ENCODE measurements at regions not wholly inside any gene's neighbourhood (a gene's known extent, or its start where the extent isn't known, plus 50 kb on each side); places are given as distances from the start of the nearest gene placed in this dataset.

- H3K27ac ChIP-seq, result no peak overlapping the region
- intact Hi-C loops (cut with DNase I), result no loop called here
- TF ChIP-seq CTCF (IDR thresholded peaks at IDR 0.05), result no peak
Observed at GRCh38 chr18:76055025-76055424, 440.0 kb downstream of the ZNF516 start.

GRCh38 chr18:76054156-76054555 lies 440.9 kb downstream of the ZNF516 start:
- no peak for DNase-seq (ENCODE audit: low spot score in 2 of 2)
- H3K9me3 ChIP-seq, result no peaks in the 10 kb centered on the region
- no peaks in the 10 kb centered on the region for H3K4me1 ChIP-seq
- H3K27ac ChIP-seq, result no peak overlapping the region
- intact Hi-C loops (cut with DNase I), result no loop called here
- H3K4me3 ChIP-seq, result no peak overlapping the region
- TF ChIP-seq CTCF (IDR thresholded peaks at IDR 0.05), result no peak
- H3K27me3 ChIP-seq, result no peaks in the 10 kb centered on the region
- no peaks in the 10 kb centered on the region for H3K36me3 ChIP-seq

More at GRCh38 chr18:76055025-76055424, 440.0 kb downstream of the ZNF516 start:
- Histone ChIP-seq H3K36me3 (no peaks in the 10 kb centered on the region), H3K4me3 (no peak overlapping the region), H3K4me1 (no peaks in the 10 kb centered on the region), H3K27me3 (no peaks in the 10 kb centered on the region), H3K9me3 (no peaks in the 10 kb centered on the region)
- no peak for DNase-seq (ENCODE audit: low spot score in 2 of 2)

DNA sequence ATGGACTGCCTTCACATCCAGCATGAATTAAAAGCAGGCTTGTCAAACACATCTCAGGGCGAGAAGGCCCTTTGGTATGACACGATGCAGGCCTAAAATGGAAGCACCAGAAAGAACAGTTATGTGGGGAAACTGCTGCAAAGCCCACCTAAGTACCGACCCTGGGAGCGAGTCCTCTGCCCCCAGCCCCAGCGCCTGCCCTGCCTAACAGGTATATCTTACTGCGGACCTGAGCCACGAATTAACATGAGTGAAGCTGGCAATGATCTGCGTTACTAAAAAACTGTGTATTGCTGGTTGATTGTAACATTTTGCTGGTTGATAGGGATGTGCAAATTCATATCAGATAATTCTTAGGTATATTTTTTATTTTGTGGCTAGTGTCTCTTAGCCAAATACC lies 441.5 kb downstream of the ZNF516 start:
- H3K27me3 ChIP-seq, result no peaks in the 10 kb centered on the region
- no peaks in the 10 kb centered on the region for H3K36me3 ChIP-seq
- H3K9me3 ChIP-seq, result no peaks in the 10 kb centered on the region
- H3K4me3 ChIP-seq, result no peak overlapping the region
- DNase-seq (ENCODE audit: low spot score in 2 of 2), result no peak
- H3K4me1 ChIP-seq, result no peaks in the 10 kb centered on the region
- TF ChIP-seq CTCF (IDR thresholded peaks at IDR 0.05), result no peak
- H3K27ac ChIP-seq, result no peak overlapping the region
- intact Hi-C loops (cut with DNase I), result no loop called here

GRCh38 chr18:76052227-76052595 lies 442.8 kb downstream of the ZNF516 start:
- DNase-seq (ENCODE audit: low spot score in 2 of 2), result no peak
- no peaks in the 10 kb centered on the region for H3K27me3 ChIP-seq
- intact Hi-C loops (cut with DNase I), result no loop called here
- TF ChIP-seq CTCF (IDR thresholded peaks at IDR 0.05), result no peak
- H3K9me3 ChIP-seq, result no peaks in the 10 kb centered on the region
- H3K4me3 ChIP-seq, result no peak overlapping the region
- no peaks in the 10 kb centered on the region for H3K36me3 ChIP-seq
- no peak overlapping the region for H3K27ac ChIP-seq
- H3K4me1 ChIP-seq, result no peaks in the 10 kb centered on the region

DNA sequence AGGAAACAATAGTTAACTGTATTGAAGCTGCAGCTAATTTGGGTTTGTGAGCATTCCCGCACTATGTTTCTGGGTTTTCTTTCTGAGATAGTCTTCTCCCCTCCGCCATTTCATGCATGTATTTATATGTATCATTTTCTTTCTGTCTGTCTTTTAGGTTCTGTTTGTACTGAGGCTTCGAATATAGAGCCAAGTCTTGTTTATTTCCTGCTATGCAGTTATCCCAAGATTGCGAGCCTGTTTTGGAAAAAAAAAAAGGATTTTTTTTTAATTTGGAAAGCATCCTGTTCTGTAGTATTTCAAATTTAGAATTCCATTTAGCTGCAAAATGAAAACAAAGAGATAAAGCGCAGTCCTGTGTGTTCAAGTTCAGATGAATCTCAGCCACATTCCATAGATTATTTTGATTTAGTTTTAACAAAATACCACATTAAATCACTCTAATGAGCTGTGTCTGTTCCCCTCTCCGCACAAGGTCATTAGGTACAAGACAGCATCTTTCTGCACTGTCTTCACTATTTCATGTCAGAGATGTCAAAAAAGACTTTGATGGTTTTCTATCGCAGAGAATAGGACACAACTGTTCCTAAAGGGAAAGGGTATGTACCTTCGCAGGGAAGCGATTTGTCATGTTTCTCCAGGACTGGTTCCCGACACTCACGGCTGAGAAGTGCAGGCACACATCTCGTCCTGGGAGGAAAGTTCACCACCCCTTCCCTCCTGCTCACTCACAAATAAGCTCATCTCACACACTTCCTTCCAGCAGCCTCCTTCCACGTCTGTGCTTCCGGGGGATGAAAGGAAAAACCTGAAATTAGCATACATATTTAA lies 443.4 kb downstream of the ZNF516 start:
- no peaks in the 10 kb centered on the region for H3K4me1 ChIP-seq
- no peak for TF ChIP-seq CTCF (IDR thresholded peaks at IDR 0.05)
- H3K36me3 ChIP-seq, result no peaks in the 10 kb centered on the region
- H3K4me3 ChIP-seq, result no peak overlapping the region
- intact Hi-C loops (cut with DNase I), result no loop called here
- no peak overlapping the region for H3K27ac ChIP-seq
- no peaks in the 10 kb centered on the region for H3K9me3 ChIP-seq
- no peak for DNase-seq (ENCODE audit: low spot score in 2 of 2)
- H3K27me3 ChIP-seq, result no peaks in the 10 kb centered on the region

Data from ascending aorta (tissue), 2 donors.